Suprapubic skin (tissue), 4 donors: ENCODE measurements at regions not wholly inside any gene's neighbourhood (a gene's known extent, or its start where the extent isn't known, plus 50 kb on each side); places are given as distances from the start of the nearest gene placed in this dataset.

Experiments
- DNase-seq, 2 donors: peaks; one replicate each; pipeline ENCODE4 v3.0.0-alpha.2; 2019; ENCODE audit warnings: low spot score in 2 of 2
- H3K27ac ChIP-seq: fragments of 200-600 bp; sonication (generic); one replicate; pipeline ENCODE4 v1.5.1; 2019
- H3K27me3 ChIP-seq: fragments of 200-600 bp; sonication (generic); one replicate; pipeline ENCODE4 v1.5.1; 2019
- H3K36me3 ChIP-seq: fragments of 200-600 bp; sonication (generic); one replicate; pipeline ENCODE4 v1.5.1; 2019
- H3K4me1 ChIP-seq: fragments of 200-600 bp; sonication (generic); one replicate; pipeline ENCODE4 v1.5.1; 2019
- H3K4me3 ChIP-seq: fragments of 200-600 bp; sonication (generic); one replicate; pipeline ENCODE4 v1.5.1; 2019; ENCODE audit warnings: mild to moderate bottlenecking
- H3K9me3 ChIP-seq: fragments of 200-600 bp; sonication (generic); one replicate; pipeline ENCODE4 v1.5.1; 2019
- EP300 ChIP-seq: sonication (generic); formaldehyde crosslinking; IDR thresholded peaks from one replicate; pipeline ENCODE4 v1.6.1; 2017; ENCODE audit warnings: antibody characterized with exemption
- POLR2A ChIP-seq, 2 donors: fragments of 450-650 bp; IDR thresholded peaks; one replicate each; pipeline ENCODE4 v1.6.1; 2017; ENCODE audit warnings: antibody characterized with exemption in 2 of 2, mild to moderate bottlenecking in 2 of 2, moderate library complexity in 2 of 2
- POLR2AphosphoS5 ChIP-seq, 3 donors: sonication (generic); formaldehyde crosslinking; IDR thresholded peaks; one replicate each; pipeline ENCODE4 v1.6.1; 2017; ENCODE audit warnings: antibody characterized with exemption in 3 of 3
- WGBS: methylation state at CpG from one replicate; pipeline ENCODE4 v1.1.5; 2018; 5-methylcytosine and 5-hydroxymethylcytosine counted together
- TF ChIP-seq, protein P1 (sequence below), 2 donors: fragments of 200-600 bp in 1 of 2; fragments of 450-650 bp in 1 of 2; sonication (generic) in 1 of 2; IDR thresholded peaks; one replicate each; pipeline ENCODE4 v1.5.1; 2016 to 2019; ENCODE audit warnings: antibody characterized with exemption in 2 of 2, mild to moderate bottlenecking in 1 of 2, moderate library complexity in 1 of 2

DNA sequence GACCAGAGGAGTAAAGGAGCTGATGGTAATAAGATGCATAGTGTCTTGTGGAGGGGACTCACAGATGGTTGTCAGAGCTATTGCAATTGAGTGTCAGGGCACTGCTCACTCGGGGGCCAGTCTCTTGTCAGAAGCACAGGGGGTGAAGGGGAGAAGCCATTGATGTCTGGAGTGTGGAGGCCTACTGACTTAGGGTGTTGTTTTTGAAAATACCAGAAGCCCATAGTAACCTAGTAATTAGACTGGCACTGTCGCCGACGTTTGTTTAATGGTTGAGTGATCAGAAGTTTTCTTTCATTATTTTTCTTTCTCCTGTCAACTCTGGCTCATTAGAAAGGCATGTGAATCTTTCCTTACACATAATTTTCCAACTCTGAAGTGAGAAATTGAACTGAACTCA, 151.6 kb upstream of the TENM4 start:
- H3K4me3 ChIP-seq: no peak overlapping the region
- WGBS: 39% methylated on average over 4 of the region's 4 CpGs
- no peaks in the 10 kb centered on the region for H3K4me1 ChIP-seq
- DNase-seq: no peak
- H3K27me3 ChIP-seq: no peaks in the 10 kb centered on the region
- no peaks in the 10 kb centered on the region for H3K36me3 ChIP-seq
- H3K9me3 ChIP-seq: peaks cover 9% of the 10 kb centered on the region
- H3K27ac ChIP-seq: no peak overlapping the region
- TF ChIP-seq, protein P1, sequence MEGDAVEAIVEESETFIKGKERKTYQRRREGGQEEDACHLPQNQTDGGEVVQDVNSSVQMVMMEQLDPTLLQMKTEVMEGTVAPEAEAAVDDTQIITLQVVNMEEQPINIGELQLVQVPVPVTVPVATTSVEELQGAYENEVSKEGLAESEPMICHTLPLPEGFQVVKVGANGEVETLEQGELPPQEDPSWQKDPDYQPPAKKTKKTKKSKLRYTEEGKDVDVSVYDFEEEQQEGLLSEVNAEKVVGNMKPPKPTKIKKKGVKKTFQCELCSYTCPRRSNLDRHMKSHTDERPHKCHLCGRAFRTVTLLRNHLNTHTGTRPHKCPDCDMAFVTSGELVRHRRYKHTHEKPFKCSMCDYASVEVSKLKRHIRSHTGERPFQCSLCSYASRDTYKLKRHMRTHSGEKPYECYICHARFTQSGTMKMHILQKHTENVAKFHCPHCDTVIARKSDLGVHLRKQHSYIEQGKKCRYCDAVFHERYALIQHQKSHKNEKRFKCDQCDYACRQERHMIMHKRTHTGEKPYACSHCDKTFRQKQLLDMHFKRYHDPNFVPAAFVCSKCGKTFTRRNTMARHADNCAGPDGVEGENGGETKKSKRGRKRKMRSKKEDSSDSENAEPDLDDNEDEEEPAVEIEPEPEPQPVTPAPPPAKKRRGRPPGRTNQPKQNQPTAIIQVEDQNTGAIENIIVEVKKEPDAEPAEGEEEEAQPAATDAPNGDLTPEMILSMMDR (IDR thresholded peaks at IDR 0.05): no peak
- TF ChIP-seq POLR2AphosphoS5 (IDR thresholded peaks at IDR 0.05): no peak
- TF ChIP-seq EP300: no peak
- no peak for TF ChIP-seq POLR2A (IDR thresholded peaks at IDR 0.05)

DNA sequence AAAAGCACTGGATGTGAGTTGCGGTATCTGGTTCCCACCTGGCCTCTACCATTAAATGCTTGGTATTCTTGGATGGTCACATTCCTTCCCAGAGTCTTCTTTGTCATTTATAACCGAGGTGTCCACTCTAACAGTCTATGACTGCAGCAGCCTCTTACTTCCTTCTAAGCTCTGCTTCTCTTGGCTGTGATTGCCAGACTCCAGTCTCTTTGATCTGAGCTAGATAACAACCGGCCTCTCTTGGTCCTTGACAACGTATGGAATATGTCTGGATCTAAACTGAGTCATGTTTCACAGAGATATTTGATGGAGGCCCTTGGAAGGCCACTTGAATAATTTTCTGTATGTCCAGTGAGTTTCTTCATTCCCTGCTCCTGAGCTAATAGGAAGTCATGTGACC, 141.6 kb upstream of the TENM4 start:
- H3K9me3 ChIP-seq: peaks cover 7% of the 10 kb centered on the region
- no peak for DNase-seq
- 73% methylated on average over 4 of the region's 4 CpGs for WGBS
- H3K36me3 ChIP-seq: no peaks in the 10 kb centered on the region
- no peak overlapping the region for H3K4me3 ChIP-seq
- no peaks in the 10 kb centered on the region for H3K4me1 ChIP-seq
- TF ChIP-seq EP300: no peak
- TF ChIP-seq POLR2AphosphoS5 (IDR thresholded peaks at IDR 0.05): no peak
- TF ChIP-seq, protein P1 (IDR thresholded peaks at IDR 0.05): no peak
- no peak for TF ChIP-seq POLR2A (IDR thresholded peaks at IDR 0.05)
- H3K27ac ChIP-seq: no peak overlapping the region
- H3K27me3 ChIP-seq: no peaks in the 10 kb centered on the region

DNA sequence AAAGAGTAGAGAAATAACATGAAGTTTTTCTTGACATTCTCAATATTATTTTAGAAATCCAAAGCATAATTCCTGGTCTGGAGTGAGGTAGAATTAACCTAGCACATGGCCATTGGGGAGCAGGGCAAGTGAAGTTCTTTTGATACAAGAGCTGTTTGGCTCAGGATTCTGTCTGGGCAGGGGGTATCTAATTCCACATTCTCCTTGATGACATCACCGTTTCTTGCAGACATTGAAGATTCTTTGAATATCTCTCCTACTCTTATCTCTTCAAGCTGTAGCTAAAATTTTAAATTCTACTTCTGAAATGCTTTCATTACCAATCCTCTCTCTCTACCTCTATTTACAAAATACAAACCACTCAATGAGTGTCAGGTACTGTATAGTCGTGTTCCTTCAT, 138.2 kb upstream of the TENM4 start:
- no peak for TF ChIP-seq EP300
- no peak for TF ChIP-seq POLR2AphosphoS5 (IDR thresholded peaks at IDR 0.05)
- TF ChIP-seq, protein P1 (IDR thresholded peaks at IDR 0.05): no peak
- no peak for TF ChIP-seq POLR2A (IDR thresholded peaks at IDR 0.05)
- WGBS: 77% methylated on average over 2 of the region's 2 CpGs
- H3K36me3 ChIP-seq: no peaks in the 10 kb centered on the region
- H3K27me3 ChIP-seq: no peaks in the 10 kb centered on the region
- no peak overlapping the region for H3K4me3 ChIP-seq
- no peaks in the 10 kb centered on the region for H3K9me3 ChIP-seq
- no peak overlapping the region for H3K27ac ChIP-seq
- H3K4me1 ChIP-seq: no peaks in the 10 kb centered on the region
- no peak for DNase-seq

DNA sequence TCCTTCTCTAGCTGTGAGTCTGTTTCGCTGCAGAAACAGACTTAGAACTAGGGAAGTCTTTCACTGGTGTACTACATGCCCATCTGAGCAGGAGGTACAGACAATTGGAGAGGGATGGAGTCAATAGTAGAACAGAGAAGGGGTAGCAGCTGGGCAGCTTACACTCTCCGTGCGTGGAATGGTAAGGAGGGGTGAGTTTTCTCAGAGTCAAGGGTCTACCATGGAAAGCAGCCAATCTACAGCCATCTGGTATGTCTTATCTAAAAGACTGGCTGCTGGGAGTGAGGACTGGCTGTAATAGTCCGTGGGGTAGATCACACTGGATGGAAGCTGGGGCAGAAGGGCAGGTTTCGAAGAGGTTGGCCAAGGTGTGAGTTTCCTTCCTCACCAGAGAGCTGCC, 137.3 kb upstream of the TENM4 start:
- Histone ChIP-seq H3K27ac (no peak overlapping the region), H3K9me3 (no peaks in the 10 kb centered on the region), H3K4me3 (no peak overlapping the region), H3K4me1 (no peaks in the 10 kb centered on the region), H3K36me3 (no peaks in the 10 kb centered on the region), H3K27me3 (no peaks in the 10 kb centered on the region)
- no peak for TF ChIP-seq POLR2A (IDR thresholded peaks at IDR 0.05)
- DNase-seq: no peak
- WGBS: 54% methylated on average over 5 of the region's 5 CpGs

DNA sequence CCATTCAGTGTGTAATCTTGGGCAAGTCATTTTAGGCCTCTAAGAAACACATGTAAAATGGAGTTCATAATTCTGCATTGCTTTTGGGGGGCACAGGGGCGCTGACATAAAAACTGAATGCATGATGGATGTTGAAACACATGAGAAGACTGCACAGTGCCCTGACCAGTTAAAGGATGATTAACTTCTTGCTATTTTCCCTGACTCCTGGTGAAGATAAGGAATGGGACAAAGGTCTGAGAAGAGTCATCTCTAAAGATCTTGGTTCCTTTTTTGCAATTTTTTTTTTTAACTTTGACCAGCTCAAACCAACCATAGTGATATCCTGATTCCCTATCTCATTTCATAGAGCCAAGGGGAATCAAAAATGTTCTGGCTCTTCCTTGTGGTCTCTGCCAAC, 134.9 kb upstream of the TENM4 start:
- no peak for DNase-seq
- no peaks in the 10 kb centered on the region for H3K27me3 ChIP-seq
- H3K27ac ChIP-seq: no peak overlapping the region
- no peak for TF ChIP-seq EP300
- no peak for TF ChIP-seq POLR2AphosphoS5 (IDR thresholded peaks at IDR 0.05)
- TF ChIP-seq, protein P1 (IDR thresholded peaks at IDR 0.05): no peak
- TF ChIP-seq POLR2A (IDR thresholded peaks at IDR 0.05): no peak
- H3K36me3 ChIP-seq: no peaks in the 10 kb centered on the region
- no peak overlapping the region for H3K4me3 ChIP-seq
- no peaks in the 10 kb centered on the region for H3K9me3 ChIP-seq
- no peaks in the 10 kb centered on the region for H3K4me1 ChIP-seq
- 93% methylated on average over 1 of the region's 1 CpG for WGBS

DNA sequence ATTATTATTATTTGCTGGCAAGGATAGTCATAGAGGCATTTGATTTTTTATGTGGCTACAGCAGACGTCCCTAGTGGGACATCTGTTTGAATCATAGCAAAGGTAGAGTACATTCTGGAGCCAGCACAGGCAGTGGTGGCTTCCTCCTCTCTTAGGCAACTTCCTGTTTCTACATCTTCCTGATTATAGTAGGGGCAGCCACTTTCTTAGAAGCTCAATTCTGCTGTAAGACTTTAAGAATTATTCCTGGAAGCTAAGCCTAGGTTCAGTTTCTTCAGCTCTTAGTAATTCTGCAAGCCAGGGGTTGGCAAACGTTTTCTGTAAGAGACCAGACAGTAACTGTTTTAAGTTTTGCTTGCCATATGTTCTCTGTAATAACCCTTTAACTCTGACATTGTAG, 129.3 kb upstream of the TENM4 start:
- Histone ChIP-seq H3K4me1 (no peaks in the 10 kb centered on the region), H3K9me3 (no peaks in the 10 kb centered on the region), H3K36me3 (no peaks in the 10 kb centered on the region), H3K4me3 (no peak overlapping the region), H3K27me3 (no peaks in the 10 kb centered on the region), H3K27ac (no peak overlapping the region)
- DNase-seq: no peak
- 55% methylated on average over 2 of the region's 2 CpGs for WGBS
- TF ChIP-seq EP300: no peak
- TF ChIP-seq, protein P1 (IDR thresholded peaks at IDR 0.05): no peak
- no peak for TF ChIP-seq POLR2AphosphoS5 (IDR thresholded peaks at IDR 0.05)
